ENCODE measurements at regions not wholly inside any gene's neighbourhood (a gene's known extent, or its start where the extent isn't known, plus 50 kb on each side); places are given as distances from the start of the nearest gene placed in this dataset.
A peak's percentile ranks its signal among the peaks of the same experiment; 100 is the strongest.

DNA sequence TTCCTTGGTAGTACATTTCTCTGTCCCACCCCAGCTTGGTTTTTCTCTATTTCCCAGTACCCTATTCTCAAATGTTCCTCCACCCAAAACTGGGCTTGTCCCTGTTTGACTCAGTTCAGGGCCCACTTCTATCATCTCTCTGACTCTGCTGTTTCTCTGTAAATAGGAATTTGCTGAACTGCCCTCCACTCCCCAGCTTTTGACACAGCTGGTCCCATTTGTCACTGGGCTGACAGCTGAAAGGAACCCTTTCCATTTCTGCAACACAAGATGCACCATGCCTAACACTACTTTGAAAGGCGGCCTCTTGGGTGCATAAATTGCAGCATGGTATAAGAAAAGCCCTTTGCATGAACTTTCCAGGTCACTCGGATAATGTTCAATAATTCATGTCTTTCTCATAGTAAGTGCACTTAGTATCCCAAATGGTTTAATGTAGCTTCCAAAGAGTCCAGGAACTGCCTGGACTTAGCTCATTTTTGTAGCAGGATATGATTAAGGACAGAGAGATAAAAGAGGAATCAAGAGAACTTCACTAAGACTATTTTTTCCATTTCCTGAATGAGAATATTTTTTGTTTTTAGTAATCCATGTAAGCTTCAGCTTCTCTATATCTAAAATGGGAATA is 256.7 kb downstream of the CDH11 start:
- Histone ChIP-seq H3K9ac (ENCODE audit: low read length in 2 of 2) (no peak overlapping the region), H3K27ac (ENCODE audit: low read length) (no peak overlapping the region), H3K4me3 (ENCODE audit: low read length in 2 of 2) (no peak overlapping the region), H3K4me1 (ENCODE audit: control insufficient read depth, insufficient read depth, low read length) (no peaks in the 10 kb centered on the region), H3K27me3 (ENCODE audit: control insufficient read depth in 1 of 2, insufficient read depth in 2 of 2, low read length in 2 of 2) (no peaks in the 10 kb centered on the region), H3K36me3 (ENCODE audit: control insufficient read depth in 2 of 2, insufficient read depth in 2 of 2, low read length in 2 of 2) (no peaks in the 10 kb centered on the region), H3K9me3 (ENCODE audit: control insufficient read depth in 2 of 2, low read length in 2 of 2) (no peaks in the 10 kb centered on the region)

DNA sequence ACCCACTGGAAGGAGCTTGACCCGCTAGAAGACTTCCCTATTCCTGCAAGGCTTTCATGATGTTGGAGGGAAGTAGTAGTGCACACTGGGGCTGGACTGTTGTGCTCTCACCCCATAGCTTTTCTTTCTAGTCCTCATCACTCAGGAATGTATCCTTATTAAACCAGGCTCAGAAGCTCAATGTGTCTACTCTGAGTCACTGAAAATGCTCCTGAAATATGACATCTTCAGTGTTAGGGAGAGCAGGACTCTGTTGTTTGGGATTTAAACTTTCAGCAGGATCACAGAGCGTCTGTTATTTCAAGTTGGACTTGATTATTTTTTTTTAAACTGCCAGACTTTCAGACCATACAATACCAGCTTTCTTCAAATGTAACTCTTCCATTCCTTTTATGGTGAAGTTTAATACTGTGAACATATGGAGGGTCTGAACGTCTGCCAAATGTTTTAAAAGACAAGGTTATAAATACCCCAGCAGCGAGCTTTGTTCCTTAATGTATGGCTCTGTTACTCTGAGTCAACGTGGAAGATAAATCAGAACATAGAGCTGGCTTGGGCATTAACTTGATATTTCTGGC is 257.5 kb downstream of the CDH11 start:
- H3K9me3 ChIP-seq (ENCODE audit: control insufficient read depth in 2 of 2, low read length in 2 of 2): no peaks in the 10 kb centered on the region
- peak overlapping the region; percentile 37 for H3K27ac ChIP-seq (ENCODE audit: low read length)
- no peaks in the 10 kb centered on the region for H3K36me3 ChIP-seq (ENCODE audit: control insufficient read depth in 2 of 2, insufficient read depth in 2 of 2, low read length in 2 of 2)
- H3K4me1 ChIP-seq (ENCODE audit: control insufficient read depth, insufficient read depth, low read length): no peaks in the 10 kb centered on the region
- H3K9ac ChIP-seq (ENCODE audit: low read length in 2 of 2): no peak overlapping the region
- no peaks in the 10 kb centered on the region for H3K27me3 ChIP-seq (ENCODE audit: control insufficient read depth in 1 of 2, insufficient read depth in 2 of 2, low read length in 2 of 2)
- no peak overlapping the region for H3K4me3 ChIP-seq (ENCODE audit: low read length in 2 of 2)

DNA sequence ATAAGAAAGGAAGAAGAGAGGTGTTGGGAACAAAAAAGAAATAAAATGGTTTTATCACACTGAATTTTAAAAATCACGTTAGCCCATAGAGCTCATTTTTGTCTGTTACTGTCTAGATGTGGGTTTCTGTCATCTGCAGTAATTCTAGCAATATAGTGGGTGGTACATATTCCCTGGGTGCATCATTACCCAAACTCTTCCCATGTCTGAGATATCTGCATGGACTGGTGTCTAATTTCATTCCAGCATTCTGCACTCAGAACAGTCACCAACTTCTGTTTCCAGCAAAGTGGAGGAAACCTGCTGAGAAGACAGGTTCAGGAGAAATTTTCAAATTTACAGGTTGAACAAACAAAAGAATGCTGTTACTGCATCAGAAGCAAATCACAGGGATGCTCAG is 263.8 kb downstream of the CDH11 start:
- no peak overlapping the region for H3K4me3 ChIP-seq (ENCODE audit: low read length in 2 of 2)

DNA sequence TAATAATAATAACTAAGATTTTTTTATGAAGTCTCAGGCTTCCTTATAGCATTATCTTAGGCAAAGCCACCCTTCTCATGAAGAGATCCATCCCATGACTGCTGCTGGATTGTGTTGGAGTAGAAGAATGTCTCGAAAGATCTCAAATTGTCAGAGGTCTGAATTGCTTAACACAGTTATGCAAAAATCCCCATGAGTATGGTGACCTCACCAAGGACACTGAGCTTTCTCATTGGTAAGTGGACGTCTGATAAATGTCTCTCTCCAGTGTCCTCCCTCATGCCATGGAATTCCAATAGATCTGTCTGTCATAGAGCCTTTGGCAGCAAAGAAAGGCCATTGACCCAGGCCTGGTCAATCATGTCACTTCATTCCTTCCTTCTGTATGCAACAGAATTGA is 264.5 kb downstream of the CDH11 start:
- no peaks in the 10 kb centered on the region for H3K27me3 ChIP-seq (ENCODE audit: control insufficient read depth in 1 of 2, insufficient read depth in 2 of 2, low read length in 2 of 2)
- H3K36me3 ChIP-seq (ENCODE audit: control insufficient read depth in 2 of 2, insufficient read depth in 2 of 2, low read length in 2 of 2): no peaks in the 10 kb centered on the region
- H3K4me1 ChIP-seq (ENCODE audit: control insufficient read depth, insufficient read depth, low read length): no peaks in the 10 kb centered on the region
- H3K27ac ChIP-seq (ENCODE audit: low read length): no peak overlapping the region
- H3K9me3 ChIP-seq (ENCODE audit: control insufficient read depth in 2 of 2, low read length in 2 of 2): no peaks in the 10 kb centered on the region
- no peak overlapping the region for H3K9ac ChIP-seq (ENCODE audit: low read length in 2 of 2)
- no peak overlapping the region for H3K4me3 ChIP-seq (ENCODE audit: low read length in 2 of 2)

More for the DNA sequence above, 263.8 kb downstream of the CDH11 start:
- H3K27ac ChIP-seq (ENCODE audit: low read length): no peak overlapping the region
- H3K9me3 ChIP-seq (ENCODE audit: control insufficient read depth in 2 of 2, low read length in 2 of 2): no peaks in the 10 kb centered on the region
- H3K4me1 ChIP-seq (ENCODE audit: control insufficient read depth, insufficient read depth, low read length): no peaks in the 10 kb centered on the region
- H3K9ac ChIP-seq (ENCODE audit: low read length in 2 of 2): no peak overlapping the region
- no peaks in the 10 kb centered on the region for H3K36me3 ChIP-seq (ENCODE audit: control insufficient read depth in 2 of 2, insufficient read depth in 2 of 2, low read length in 2 of 2)
- H3K27me3 ChIP-seq (ENCODE audit: control insufficient read depth in 1 of 2, insufficient read depth in 2 of 2, low read length in 2 of 2): no peaks in the 10 kb centered on the region

DNA sequence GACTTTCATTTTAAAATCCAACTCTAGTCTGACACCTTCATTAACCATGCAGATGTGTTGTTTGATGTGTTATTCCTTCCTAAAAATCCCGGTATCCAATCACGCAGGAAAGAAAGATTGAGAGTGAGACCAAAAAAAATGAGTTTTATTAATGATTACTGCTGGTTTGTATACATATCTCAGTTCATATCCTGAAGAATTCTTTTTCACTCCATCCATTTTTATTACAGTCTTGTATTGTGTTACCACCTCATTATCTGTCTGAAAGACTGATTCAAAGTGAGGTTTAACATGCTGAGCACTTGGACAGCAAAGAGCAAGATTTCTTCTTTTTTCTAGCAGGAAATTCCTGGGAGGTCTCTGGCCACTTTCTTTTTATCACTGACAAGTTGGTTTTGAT is 268.3 kb downstream of the CDH11 start:
- H3K27me3 ChIP-seq (ENCODE audit: control insufficient read depth in 1 of 2, insufficient read depth in 2 of 2, low read length in 2 of 2): no peaks in the 10 kb centered on the region
- no peaks in the 10 kb centered on the region for H3K9me3 ChIP-seq (ENCODE audit: control insufficient read depth in 2 of 2, low read length in 2 of 2)
- H3K36me3 ChIP-seq (ENCODE audit: control insufficient read depth in 2 of 2, insufficient read depth in 2 of 2, low read length in 2 of 2): no peaks in the 10 kb centered on the region
- H3K4me1 ChIP-seq (ENCODE audit: control insufficient read depth, insufficient read depth, low read length): no peaks in the 10 kb centered on the region
- no peak overlapping the region for H3K9ac ChIP-seq (ENCODE audit: low read length in 2 of 2)
- H3K27ac ChIP-seq (ENCODE audit: low read length): no peak overlapping the region
- H3K4me3 ChIP-seq (ENCODE audit: low read length in 2 of 2): no peak overlapping the region

DNA sequence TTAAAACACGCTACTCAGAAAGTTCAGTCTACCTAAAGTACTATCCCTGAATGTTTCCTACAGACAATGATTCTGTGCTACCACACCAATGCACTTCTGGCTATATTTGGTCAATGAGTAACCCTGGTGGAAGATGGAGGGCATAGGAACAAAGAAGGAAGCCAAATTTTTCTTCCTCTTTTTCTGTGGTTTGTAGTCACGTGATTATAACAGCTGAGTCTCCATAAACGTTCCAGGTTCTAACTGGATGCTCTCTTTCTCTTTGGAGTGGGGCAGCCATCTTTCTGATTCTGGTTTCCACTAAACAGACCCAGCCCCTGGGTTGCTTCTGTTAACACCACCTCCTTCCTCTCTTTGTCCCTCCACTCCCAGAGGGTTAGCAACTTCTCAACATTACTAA is 274.9 kb downstream of the CDH11 start:
- Histone ChIP-seq H3K9me3 (ENCODE audit: control insufficient read depth in 2 of 2, low read length in 2 of 2) (no peaks in the 10 kb centered on the region), H3K4me1 (ENCODE audit: control insufficient read depth, insufficient read depth, low read length) (no peaks in the 10 kb centered on the region), H3K27ac (ENCODE audit: low read length) (no peak overlapping the region), H3K36me3 (ENCODE audit: control insufficient read depth in 2 of 2, insufficient read depth in 2 of 2, low read length in 2 of 2) (no peaks in the 10 kb centered on the region), H3K9ac (ENCODE audit: low read length in 2 of 2) (no peak overlapping the region), H3K27me3 (ENCODE audit: control insufficient read depth in 1 of 2, insufficient read depth in 2 of 2, low read length in 2 of 2) (no peaks in the 10 kb centered on the region), H3K4me3 (ENCODE audit: low read length in 2 of 2) (no peak overlapping the region)

DNA sequence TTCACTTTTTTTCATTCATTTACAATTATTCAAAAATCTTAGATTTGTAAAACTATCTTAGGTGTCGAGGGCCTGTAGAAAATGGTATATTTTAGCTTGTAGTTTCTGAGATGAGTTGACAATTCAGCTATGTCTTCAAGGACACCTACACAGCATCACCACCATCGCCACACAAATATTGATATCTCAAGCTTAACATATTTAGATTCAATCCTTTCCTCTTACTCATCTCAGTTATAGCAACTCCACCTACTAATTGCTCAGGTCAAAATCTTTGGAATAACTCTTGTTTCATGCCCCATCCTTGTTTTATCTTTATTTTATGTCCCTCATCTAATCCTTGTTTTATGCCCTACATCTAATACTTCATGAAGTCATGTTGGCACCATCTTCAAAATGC is 276.8 kb downstream of the CDH11 start:
- H3K36me3 ChIP-seq (ENCODE audit: control insufficient read depth in 2 of 2, insufficient read depth in 2 of 2, low read length in 2 of 2): no peaks in the 10 kb centered on the region
- no peak overlapping the region for H3K4me3 ChIP-seq (ENCODE audit: low read length in 2 of 2)
- H3K27me3 ChIP-seq (ENCODE audit: control insufficient read depth in 1 of 2, insufficient read depth in 2 of 2, low read length in 2 of 2): no peaks in the 10 kb centered on the region
- no peak overlapping the region for H3K27ac ChIP-seq (ENCODE audit: low read length)
- no peak overlapping the region for H3K9ac ChIP-seq (ENCODE audit: low read length in 2 of 2)
- no peaks in the 10 kb centered on the region for H3K9me3 ChIP-seq (ENCODE audit: control insufficient read depth in 2 of 2, low read length in 2 of 2)
- no peaks in the 10 kb centered on the region for H3K4me1 ChIP-seq (ENCODE audit: control insufficient read depth, insufficient read depth, low read length)

DNA sequence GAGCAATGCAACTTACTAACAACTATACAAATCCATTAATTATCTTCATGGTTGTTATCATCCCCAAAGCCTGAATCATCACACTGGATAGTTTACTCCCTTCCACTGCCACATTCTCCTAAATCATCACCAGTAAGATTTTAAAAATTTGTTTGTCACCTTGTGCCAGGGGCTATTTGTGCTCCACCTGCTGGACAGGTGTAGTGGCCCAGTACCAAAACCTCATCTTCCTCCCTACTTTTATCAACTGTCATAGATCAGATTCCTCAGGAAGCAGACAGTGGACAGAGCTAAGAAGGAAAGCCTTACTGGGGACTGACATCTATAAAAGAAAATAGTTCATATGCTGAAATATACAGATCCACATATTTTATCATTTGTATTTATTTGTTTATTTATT is 280.4 kb downstream of the CDH11 start:
- Histone ChIP-seq H3K9me3 (ENCODE audit: control insufficient read depth in 2 of 2, low read length in 2 of 2) (no peaks in the 10 kb centered on the region), H3K27ac (ENCODE audit: low read length) (no peak overlapping the region), H3K9ac (ENCODE audit: low read length in 2 of 2) (no peak overlapping the region), H3K27me3 (ENCODE audit: control insufficient read depth in 1 of 2, insufficient read depth in 2 of 2, low read length in 2 of 2) (no peaks in the 10 kb centered on the region), H3K4me1 (ENCODE audit: control insufficient read depth, insufficient read depth, low read length) (no peaks in the 10 kb centered on the region), H3K4me3 (ENCODE audit: low read length in 2 of 2) (no peak overlapping the region), H3K36me3 (ENCODE audit: control insufficient read depth in 2 of 2, insufficient read depth in 2 of 2, low read length in 2 of 2) (no peaks in the 10 kb centered on the region)

DNA sequence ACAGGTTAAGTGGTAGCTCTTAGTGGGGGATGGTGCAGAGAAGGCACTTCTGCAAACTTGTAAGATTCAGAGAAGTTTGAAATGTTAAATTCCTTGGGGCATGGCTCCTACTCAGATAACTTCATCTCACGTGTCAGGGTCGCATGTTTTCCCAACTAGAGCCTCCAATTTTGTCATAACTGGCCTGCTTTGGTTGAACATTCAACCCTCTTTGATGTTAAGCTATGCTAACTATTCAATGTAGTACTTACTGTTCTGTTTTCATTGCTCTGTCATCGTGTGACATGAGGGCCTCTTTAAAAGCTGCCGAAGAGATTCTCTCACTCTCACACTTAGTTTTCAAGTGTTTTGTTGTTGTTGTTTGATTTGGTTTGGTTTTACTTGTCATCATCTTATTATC is 280.8 kb downstream of the CDH11 start:
- H3K9me3 ChIP-seq (ENCODE audit: control insufficient read depth in 2 of 2, low read length in 2 of 2): no peaks in the 10 kb centered on the region

DNA sequence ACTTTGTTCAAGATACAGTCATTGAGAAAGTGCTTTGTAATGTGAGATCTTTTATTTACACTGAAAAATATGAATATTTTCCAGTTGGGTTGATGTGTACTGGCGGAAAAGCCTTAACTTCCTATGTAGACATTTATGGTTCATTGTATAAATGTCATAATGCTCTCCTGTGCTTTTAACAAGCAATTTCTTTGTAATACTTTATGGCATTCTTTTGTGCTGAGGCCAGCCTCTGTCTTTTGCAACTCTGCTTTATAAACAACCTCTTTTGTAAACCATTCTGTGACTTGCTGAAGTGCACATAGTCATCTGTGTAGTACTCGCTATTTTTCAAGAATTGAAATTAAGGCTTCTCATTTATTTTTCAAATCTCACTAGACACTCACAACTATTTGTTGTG is 291.2 kb downstream of the CDH11 start:
- no peak overlapping the region for H3K9ac ChIP-seq (ENCODE audit: low read length in 2 of 2)
- H3K9me3 ChIP-seq (ENCODE audit: control insufficient read depth in 2 of 2, low read length in 2 of 2): peaks cover 0 to 2% of the 10 kb centered on the region in 2 donors
- H3K4me1 ChIP-seq (ENCODE audit: control insufficient read depth, insufficient read depth, low read length): no peaks in the 10 kb centered on the region
- no peak overlapping the region for H3K27ac ChIP-seq (ENCODE audit: low read length)
- H3K36me3 ChIP-seq (ENCODE audit: control insufficient read depth in 2 of 2, insufficient read depth in 2 of 2, low read length in 2 of 2): no peaks in the 10 kb centered on the region
- no peak overlapping the region for H3K4me3 ChIP-seq (ENCODE audit: low read length in 2 of 2)
- H3K27me3 ChIP-seq (ENCODE audit: control insufficient read depth in 1 of 2, insufficient read depth in 2 of 2, low read length in 2 of 2): no peaks in the 10 kb centered on the region

More for the DNA sequence above, 280.8 kb downstream of the CDH11 start:
- no peak overlapping the region for H3K27ac ChIP-seq (ENCODE audit: low read length)
- H3K4me3 ChIP-seq (ENCODE audit: low read length in 2 of 2): no peak overlapping the region
- no peaks in the 10 kb centered on the region for H3K36me3 ChIP-seq (ENCODE audit: control insufficient read depth in 2 of 2, insufficient read depth in 2 of 2, low read length in 2 of 2)
- H3K4me1 ChIP-seq (ENCODE audit: control insufficient read depth, insufficient read depth, low read length): no peaks in the 10 kb centered on the region
- H3K9ac ChIP-seq (ENCODE audit: low read length in 2 of 2): no peak overlapping the region
- H3K27me3 ChIP-seq (ENCODE audit: control insufficient read depth in 1 of 2, insufficient read depth in 2 of 2, low read length in 2 of 2): no peaks in the 10 kb centered on the region

DNA sequence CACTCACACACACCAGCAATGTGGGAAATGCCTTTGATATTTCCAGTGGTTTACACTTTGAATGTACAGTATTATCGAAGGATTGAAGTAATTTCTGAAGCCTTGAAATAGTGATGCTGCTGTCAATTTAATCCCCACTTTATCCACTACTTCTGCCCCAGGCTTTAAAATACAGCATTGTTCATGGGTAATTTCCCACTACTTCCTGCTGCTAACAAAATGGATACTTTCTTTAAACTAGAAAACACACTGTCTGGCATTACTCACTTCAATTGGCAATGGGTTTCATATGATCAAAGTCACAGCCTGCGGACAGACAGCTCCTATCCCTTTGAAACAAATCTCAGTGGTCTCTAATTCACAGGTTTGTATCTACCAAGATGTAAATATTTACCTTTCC is 292.2 kb downstream of the CDH11 start:
- Histone ChIP-seq H3K9me3 (ENCODE audit: control insufficient read depth in 2 of 2, low read length in 2 of 2) (peaks cover 0 to 3% of the 10 kb centered on the region in 2 donors), H3K36me3 (ENCODE audit: control insufficient read depth in 2 of 2, insufficient read depth in 2 of 2, low read length in 2 of 2) (no peaks in the 10 kb centered on the region), H3K4me1 (ENCODE audit: control insufficient read depth, insufficient read depth, low read length) (no peaks in the 10 kb centered on the region), H3K27ac (ENCODE audit: low read length) (no peak overlapping the region), H3K4me3 (ENCODE audit: low read length in 2 of 2) (no peak overlapping the region), H3K27me3 (ENCODE audit: control insufficient read depth in 1 of 2, insufficient read depth in 2 of 2, low read length in 2 of 2) (no peaks in the 10 kb centered on the region), H3K9ac (ENCODE audit: low read length in 2 of 2) (no peak overlapping the region)

Data from stomach smooth muscle (tissue), 2 donors.